Loucy (cell line): ENCODE measurements at regions not wholly inside any gene's neighbourhood (a gene's known extent, or its start where the extent isn't known, plus 50 kb on each side); places are given as distances from the start of the nearest gene placed in this dataset.

Experiments used
- H2AFZ ChIP-seq: fragments of 200-600 bp; sonication (generic); 2 replicates; pipeline ENCODE4 v1.6.0; 2016; ENCODE audit warnings: antibody characterized with exemption, mild to moderate bottlenecking, low read length, moderate library complexity
- H3F3A ChIP-seq: fragments of 200-600 bp; 2 replicates; pipeline ENCODE4 v1.6.0; 2016; ENCODE audit warnings: antibody characterized with exemption, low read depth, mild to moderate bottlenecking
- H3K27me3 ChIP-seq: fragments of 200-600 bp; sonication (generic); 2 replicates; pipeline ENCODE4 v1.6.1; 2014; ENCODE audit warnings: low read length, mild to moderate bottlenecking; ENCODE audit not compliant: insufficient read depth, poor library complexity, severe bottlenecking
- H3K36me3 ChIP-seq: fragments of 200-600 bp; sonication (generic); 2 replicates; pipeline ENCODE4 v1.6.1; 2016; ENCODE audit warnings: low read length; ENCODE audit not compliant: insufficient read depth
- H3K4me1 ChIP-seq: fragments of 200-600 bp; sonication (generic); 2 replicates; pipeline ENCODE4 v1.5.1; 2014; ENCODE audit warnings: low read length, mild to moderate bottlenecking; ENCODE audit not compliant: insufficient read depth, poor library complexity, severe bottlenecking
- H3K4me2 ChIP-seq: fragments of 200-600 bp; sonication (generic); 2 replicates; pipeline ENCODE4 v1.6.0; 2014; ENCODE audit warnings: antibody characterized with exemption, low read length, low read depth, mild to moderate bottlenecking; ENCODE audit not compliant: poor library complexity, severe bottlenecking
- H3K4me3 ChIP-seq: fragments of 200-600 bp; sonication (generic); 2 replicates; pipeline ENCODE4 v1.5.1; 2014; ENCODE audit warnings: low read length, mild to moderate bottlenecking, mixed read lengths; ENCODE audit not compliant: poor library complexity, severe bottlenecking
- H3K79me2 ChIP-seq: fragments of 200-600 bp; sonication (generic); 2 replicates; pipeline ENCODE4 v1.6.1; 2014; ENCODE audit warnings: low read length; ENCODE audit not compliant: insufficient read depth
- H3K9ac ChIP-seq: fragments of 200-600 bp; sonication (generic); 2 replicates; pipeline ENCODE4 v1.6.0; 2014; ENCODE audit warnings: mild to moderate bottlenecking, low read depth, low read length, moderate library complexity; ENCODE audit not compliant: poor library complexity, severe bottlenecking
- H3K9me2 ChIP-seq: fragments of 200-600 bp; sonication (generic); replicated peaks from 2 replicates; pipeline ENCODE4 v1.6.1; 2016; ENCODE audit warnings: low read depth, low read length, mixed read lengths
- H3K9me3 ChIP-seq: fragments of 200-600 bp; sonication (generic); 2 replicates; pipeline ENCODE4 v1.6.1; 2014; ENCODE audit warnings: mild to moderate bottlenecking, antibody characterized with exemption, low read length, low read depth; ENCODE audit not compliant: insufficient read depth
- H4K20me1 ChIP-seq: fragments of 200-600 bp; sonication (generic); 2 replicates; pipeline ENCODE4 v1.6.0; 2014; ENCODE audit warnings: antibody characterized with exemption, low read length, mild to moderate bottlenecking; ENCODE audit not compliant: insufficient read depth, poor library complexity, severe bottlenecking
- CTCF ChIP-seq: fragments of 200-600 bp; sonication (generic); conservative IDR thresholded peaks from 2 replicates; pipeline ENCODE4 v1.5.1; 2014; ENCODE audit warnings: mild to moderate bottlenecking, antibody characterized with exemption, low read length
- EZH2phosphoT487 ChIP-seq: fragments of 200-600 bp; IDR thresholded peaks from 2 replicates; pipeline ENCODE4 v1.6.1; 2018; ENCODE audit warnings: antibody characterized with exemption, mild to moderate bottlenecking, moderate library complexity, borderline replicate concordance

- Histone ChIP-seq H3K27me3 (no peaks in the 10 kb centered on the region), H3K9me2 (no peaks in the 10 kb centered on the region), H3K36me3 (no peaks in the 10 kb centered on the region), H3K79me2 (no peaks in the 10 kb centered on the region), H3K4me2 (no peak overlapping the region), H3K9ac (no peak overlapping the region), H2AFZ (0 out of 2 replicates have a peak overlapping the region, but pooled peaks have one; percentile 19), H3K9me3 (no peaks in the 10 kb centered on the region), H3K4me3 (no peak overlapping the region), H4K20me1 (no peaks in the 10 kb centered on the region), H3F3A (no peaks in the 10 kb centered on the region), H3K4me1 (peaks cover 43% of the 10 kb centered on the region)
- TF ChIP-seq CTCF (no peak), EZH2phosphoT487 (no peak)
These were observed 498.0 kb upstream of the CFAP20DC start for GRCh38 chr3:59547874-59548273.

- H3K4me2 ChIP-seq = no peak overlapping the region
- H3K79me2 ChIP-seq = no peaks in the 10 kb centered on the region
- no peak overlapping the region for H3K9ac ChIP-seq
- peaks cover 43% of the 10 kb centered on the region for H3K4me1 ChIP-seq
- H3K9me3 ChIP-seq = no peaks in the 10 kb centered on the region
- H3F3A ChIP-seq = no peaks in the 10 kb centered on the region
- H2AFZ ChIP-seq = no peak overlapping the region
- no peaks in the 10 kb centered on the region for H3K27me3 ChIP-seq
- H3K36me3 ChIP-seq = no peaks in the 10 kb centered on the region
- no peaks in the 10 kb centered on the region for H3K9me2 ChIP-seq
- no peak for TF ChIP-seq EZH2phosphoT487
- no peak for TF ChIP-seq CTCF
- no peaks in the 10 kb centered on the region for H4K20me1 ChIP-seq
- H3K4me3 ChIP-seq = no peak overlapping the region
These were observed 496.7 kb upstream of the CFAP20DC start for GRCh38 chr3:59546522-59546921.

GRCh38 chr3:59545374-59545773, 495.5 kb upstream of the CFAP20DC start:
- Histone ChIP-seq H3K9me2 (no peaks in the 10 kb centered on the region), H3F3A (no peaks in the 10 kb centered on the region; the same call in 1 of the 2 replicates), H4K20me1 (no peaks in the 10 kb centered on the region), H3K4me1 (peaks cover 51% of the 10 kb centered on the region), H3K27me3 (no peaks in the 10 kb centered on the region), H3K9me3 (no peaks in the 10 kb centered on the region), H3K4me2 (no peak overlapping the region), H3K36me3 (no peaks in the 10 kb centered on the region), H3K79me2 (no peaks in the 10 kb centered on the region), H2AFZ (no peak overlapping the region), H3K9ac (no peak overlapping the region), H3K4me3 (no peak overlapping the region)
- TF ChIP-seq EZH2phosphoT487 = no peak
- no peak for TF ChIP-seq CTCF
